Lower leg skin (tissue), 3 donors: ENCODE measurements at regions not wholly inside any gene's neighbourhood (a gene's known extent, or its start where the extent isn't known, plus 50 kb on each side); places are given as distances from the start of the nearest gene placed in this dataset.
"Not testable (repeated sequence)": the region's sequence is repeated elsewhere in the genome, so short reads cannot be mapped to it uniquely, and the experiment has no call there.

Source experiments
- POLR2A ChIP-seq, 2 donors: fragments of 450-650 bp; IDR thresholded peaks; one replicate each; pipeline ENCODE4 v1.6.1; 2016 to 2017; ENCODE audit warnings: antibody characterized with exemption in 2 of 2, mild to moderate bottlenecking in 1 of 2, moderate library complexity in 1 of 2
- TF ChIP-seq, protein P1 (sequence below), 3 donors: fragments of 450-650 bp; IDR thresholded peaks; one replicate each; pipeline ENCODE4 v1.5.1; 2016; ENCODE audit warnings: antibody characterized with exemption in 3 of 3, mild to moderate bottlenecking in 3 of 3, moderate library complexity in 2 of 3

DNA sequence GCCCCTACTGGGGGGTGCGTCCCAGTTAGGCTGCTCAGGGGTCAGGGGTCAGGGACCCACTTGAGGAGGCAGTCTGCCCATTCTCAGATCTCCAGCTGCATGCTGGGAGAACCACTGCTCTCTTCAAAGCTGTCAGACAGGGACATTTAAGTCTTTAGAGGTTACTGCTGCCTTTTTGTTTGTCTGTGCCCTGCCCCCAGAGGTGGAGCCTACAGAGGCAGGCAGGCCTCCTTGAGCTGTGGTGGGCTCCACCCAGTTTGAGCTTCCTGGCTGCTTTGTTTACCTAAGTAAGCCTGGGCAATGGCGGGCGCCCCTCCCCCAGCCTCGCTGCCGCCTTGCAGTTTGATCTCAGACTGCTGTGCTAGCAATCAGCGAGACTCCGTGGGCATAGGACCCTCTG lies 130.5 kb downstream of the FZD1 start:
- TF ChIP-seq, protein P1, sequence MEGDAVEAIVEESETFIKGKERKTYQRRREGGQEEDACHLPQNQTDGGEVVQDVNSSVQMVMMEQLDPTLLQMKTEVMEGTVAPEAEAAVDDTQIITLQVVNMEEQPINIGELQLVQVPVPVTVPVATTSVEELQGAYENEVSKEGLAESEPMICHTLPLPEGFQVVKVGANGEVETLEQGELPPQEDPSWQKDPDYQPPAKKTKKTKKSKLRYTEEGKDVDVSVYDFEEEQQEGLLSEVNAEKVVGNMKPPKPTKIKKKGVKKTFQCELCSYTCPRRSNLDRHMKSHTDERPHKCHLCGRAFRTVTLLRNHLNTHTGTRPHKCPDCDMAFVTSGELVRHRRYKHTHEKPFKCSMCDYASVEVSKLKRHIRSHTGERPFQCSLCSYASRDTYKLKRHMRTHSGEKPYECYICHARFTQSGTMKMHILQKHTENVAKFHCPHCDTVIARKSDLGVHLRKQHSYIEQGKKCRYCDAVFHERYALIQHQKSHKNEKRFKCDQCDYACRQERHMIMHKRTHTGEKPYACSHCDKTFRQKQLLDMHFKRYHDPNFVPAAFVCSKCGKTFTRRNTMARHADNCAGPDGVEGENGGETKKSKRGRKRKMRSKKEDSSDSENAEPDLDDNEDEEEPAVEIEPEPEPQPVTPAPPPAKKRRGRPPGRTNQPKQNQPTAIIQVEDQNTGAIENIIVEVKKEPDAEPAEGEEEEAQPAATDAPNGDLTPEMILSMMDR (IDR thresholded peaks at IDR 0.05): not testable (repeated sequence)
- TF ChIP-seq POLR2A (IDR thresholded peaks at IDR 0.05): not testable (repeated sequence)
